BLaER1 (cell line): ENCODE measurements at regions not wholly inside any gene's neighbourhood (a gene's known extent, or its start where the extent isn't known, plus 50 kb on each side); places are given as distances from the start of the nearest gene placed in this dataset.

ENCODE experiments used
- H3K27ac ChIP-seq: shearing (Covaris generic); formaldehyde crosslinking; 2 replicates; pipeline ENCODE4 v1.8.1; 2022
- H3K27me3 ChIP-seq: shearing (Covaris generic); formaldehyde crosslinking; 2 replicates; pipeline ENCODE4 v1.8.1; 2022
- H3K36me3 ChIP-seq: shearing (Covaris generic); formaldehyde crosslinking; 2 replicates; pipeline ENCODE4 v1.8.1; 2022
- H3K4me1 ChIP-seq: shearing (Covaris generic); formaldehyde crosslinking; 2 replicates; pipeline ENCODE4 v1.8.1; 2022
- H3K4me2 ChIP-seq: shearing (Covaris generic); formaldehyde crosslinking; 2 replicates; pipeline ENCODE4 v1.8.1; 2022
- H3K4me3 ChIP-seq: shearing (Covaris generic); formaldehyde crosslinking; 2 replicates; pipeline ENCODE4 v1.8.1; 2022
- H3K9ac ChIP-seq: shearing (Covaris generic); formaldehyde crosslinking; 2 replicates; pipeline ENCODE4 v1.8.1; 2022
- H3K9me3 ChIP-seq: shearing (Covaris generic); formaldehyde crosslinking; 2 replicates; pipeline ENCODE4 v1.8.1; 2022
- H4K20me1 ChIP-seq: shearing (Covaris generic); formaldehyde crosslinking; 2 replicates; pipeline ENCODE4 v1.8.1; 2022
- Cebpa-rat ChIP-seq: shearing (Covaris generic); IDR thresholded peaks from 2 replicates; pipeline ENCODE4 v1.8.1; 2022

DNA sequence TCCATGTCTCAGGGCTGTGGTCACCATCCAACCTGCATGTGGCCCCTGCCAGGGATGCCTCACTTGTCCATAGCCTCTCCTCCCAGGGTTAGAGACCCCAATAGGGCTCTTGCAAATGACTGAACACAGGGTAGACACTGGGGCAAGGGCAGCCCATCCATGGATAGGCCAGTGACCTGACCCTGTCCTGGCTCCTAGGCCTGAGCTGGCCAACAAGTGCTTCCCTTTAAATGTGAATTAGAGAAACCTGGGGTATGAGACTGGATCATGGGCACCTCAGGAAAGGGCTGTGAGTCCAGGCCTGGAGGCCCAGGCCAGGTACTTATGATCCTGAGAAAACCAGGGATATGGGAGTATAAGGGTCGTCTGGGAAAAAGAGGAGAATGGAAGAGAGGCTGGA lies 64.5 kb downstream of the COPS8 start:
- H4K20me1 ChIP-seq = no peaks in the 10 kb centered on the region
- peaks cover 22% of the 10 kb centered on the region for H3K9me3 ChIP-seq
- no peak overlapping the region for H3K4me2 ChIP-seq
- no peak overlapping the region for H3K9ac ChIP-seq
- H3K4me3 ChIP-seq = no peak overlapping the region
- H3K4me1 ChIP-seq = peaks cover 30% of the 10 kb centered on the region
- H3K27me3 ChIP-seq = no peaks in the 10 kb centered on the region
- H3K36me3 ChIP-seq = no peaks in the 10 kb centered on the region
- H3K27ac ChIP-seq = no peak overlapping the region
- TF ChIP-seq Cebpa-rat = no peak

DNA sequence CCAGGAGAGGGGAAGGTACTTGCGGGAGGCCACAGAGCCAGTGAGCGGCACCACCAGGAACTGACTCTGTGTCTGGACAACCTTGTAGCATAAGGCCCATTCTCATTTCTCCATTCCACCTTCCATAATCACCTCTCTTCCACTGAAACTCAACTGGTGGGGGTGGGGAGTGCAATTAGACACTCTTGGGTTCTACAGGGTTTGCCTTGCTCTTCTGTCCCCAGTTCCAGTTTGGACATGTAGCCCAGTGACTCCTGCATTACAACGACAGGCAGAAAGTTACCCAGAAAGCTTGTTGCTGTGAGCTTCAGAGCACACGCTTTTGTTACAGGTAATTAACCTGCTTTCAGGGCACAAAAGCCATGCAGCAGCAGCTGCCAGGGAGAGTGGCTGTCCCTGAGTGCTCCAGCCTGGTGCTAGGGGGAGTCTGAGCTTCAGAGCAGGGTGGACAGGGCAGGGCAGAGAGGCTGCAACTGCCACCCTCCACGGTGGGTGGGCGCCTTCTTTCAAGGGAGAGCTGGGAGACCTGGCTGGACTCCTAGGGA lies 65.2 kb downstream of the COPS8 start:
- Histone ChIP-seq H3K36me3 (no peaks in the 10 kb centered on the region), H3K4me3 (no peak overlapping the region), H3K9me3 (peaks cover 22% of the 10 kb centered on the region), H3K27me3 (no peaks in the 10 kb centered on the region), H3K9ac (no peak overlapping the region), H4K20me1 (no peaks in the 10 kb centered on the region), H3K4me1 (peaks cover 37% of the 10 kb centered on the region), H3K4me2 (no peak overlapping the region), H3K27ac (no peak overlapping the region)
- no peak for TF ChIP-seq Cebpa-rat

DNA sequence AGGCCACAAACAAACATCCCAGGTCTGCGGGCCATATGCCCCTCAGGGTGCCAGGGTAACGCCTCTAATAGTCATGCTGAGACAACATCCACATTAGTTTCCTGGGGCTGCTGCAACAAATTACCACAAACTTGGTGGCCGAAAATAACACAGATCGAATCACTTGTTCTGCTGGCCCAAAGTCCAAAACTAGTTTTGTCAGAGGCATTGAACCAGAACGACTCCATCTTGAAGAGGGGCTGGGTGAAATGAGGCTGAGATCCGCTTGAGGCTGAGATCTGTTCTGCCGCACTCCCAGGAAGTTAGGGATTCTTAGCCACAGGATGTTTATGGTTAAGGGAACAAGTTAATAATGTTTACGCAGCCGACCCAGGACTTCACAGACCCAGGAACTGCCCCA lies 66.7 kb downstream of the COPS8 start:
- H3K4me2 ChIP-seq = no peak overlapping the region
- no peak for TF ChIP-seq Cebpa-rat
- H3K4me1 ChIP-seq = peaks cover 52% of the 10 kb centered on the region
- no peak overlapping the region for H3K27ac ChIP-seq
- peaks cover 9% of the 10 kb centered on the region for H3K9me3 ChIP-seq
- no peaks in the 10 kb centered on the region for H4K20me1 ChIP-seq
- no peaks in the 10 kb centered on the region for H3K36me3 ChIP-seq
- H3K27me3 ChIP-seq = no peaks in the 10 kb centered on the region
- H3K9ac ChIP-seq = no peak overlapping the region
- H3K4me3 ChIP-seq = no peak overlapping the region

DNA sequence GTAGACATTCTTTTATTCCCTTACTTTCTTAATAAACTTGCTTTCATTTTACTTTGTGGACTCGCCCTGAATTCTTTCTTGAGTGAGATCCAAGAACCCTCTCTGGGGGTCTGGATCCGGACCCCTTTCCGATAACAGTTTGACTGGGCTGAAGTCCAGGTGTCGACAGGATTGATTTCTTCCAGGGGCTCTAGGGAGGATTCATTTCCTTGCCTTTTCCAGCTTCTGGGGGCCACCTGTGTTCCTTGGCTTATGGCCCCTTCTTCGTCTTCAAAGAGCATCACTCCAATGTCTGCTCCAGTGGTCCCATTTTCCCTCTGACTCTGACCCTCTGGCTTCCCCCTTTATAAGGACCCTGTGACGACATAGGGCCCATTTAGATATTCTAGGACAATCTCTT lies 67.5 kb downstream of the COPS8 start:
- Histone ChIP-seq H3K9me3 (peaks cover under 1% of the 10 kb centered on the region; the same call in 1 of the 2 replicates), H3K27ac (no peak overlapping the region), H3K36me3 (no peaks in the 10 kb centered on the region), H3K9ac (no peak overlapping the region), H3K4me2 (no peak overlapping the region), H4K20me1 (no peaks in the 10 kb centered on the region), H3K4me3 (no peak overlapping the region), H3K27me3 (no peaks in the 10 kb centered on the region), H3K4me1 (peaks cover 54% of the 10 kb centered on the region)
- TF ChIP-seq Cebpa-rat = no peak

DNA sequence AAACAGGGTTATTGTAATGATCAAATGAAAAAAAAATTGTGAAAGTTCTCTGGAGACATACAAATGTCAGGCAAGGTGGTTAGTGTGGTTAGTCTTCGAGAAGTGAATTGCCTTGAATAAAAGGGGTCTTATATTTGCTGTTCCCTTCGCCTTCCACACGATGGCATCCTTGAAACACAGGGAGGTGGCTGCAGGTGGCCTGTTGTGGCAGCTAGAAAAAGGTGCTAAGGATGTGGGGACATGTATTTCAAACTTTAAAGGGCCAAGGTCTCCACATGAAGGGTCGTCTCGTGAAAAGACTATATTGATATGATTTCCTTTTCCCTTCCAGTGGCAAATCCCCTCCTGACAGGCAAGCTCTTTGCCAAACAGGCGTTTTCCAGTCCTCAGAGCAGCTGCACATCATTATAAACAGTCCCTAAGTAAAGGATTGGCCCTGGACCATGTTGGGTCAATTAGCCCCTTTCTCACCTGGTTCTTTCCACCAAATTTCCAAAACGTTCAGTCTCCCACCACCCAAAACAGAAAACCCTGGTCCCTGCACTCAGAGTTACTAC lies 68.5 kb downstream of the COPS8 start:
- Histone ChIP-seq H3K9ac (no peak overlapping the region), H3K27me3 (no peaks in the 10 kb centered on the region), H3K9me3 (no peaks in the 10 kb centered on the region), H3K36me3 (no peaks in the 10 kb centered on the region), H3K4me1 (peaks cover 48% of the 10 kb centered on the region), H3K4me3 (no peak overlapping the region), H3K27ac (no peak overlapping the region), H3K4me2 (no peak overlapping the region), H4K20me1 (no peaks in the 10 kb centered on the region)
- no peak for TF ChIP-seq Cebpa-rat

DNA sequence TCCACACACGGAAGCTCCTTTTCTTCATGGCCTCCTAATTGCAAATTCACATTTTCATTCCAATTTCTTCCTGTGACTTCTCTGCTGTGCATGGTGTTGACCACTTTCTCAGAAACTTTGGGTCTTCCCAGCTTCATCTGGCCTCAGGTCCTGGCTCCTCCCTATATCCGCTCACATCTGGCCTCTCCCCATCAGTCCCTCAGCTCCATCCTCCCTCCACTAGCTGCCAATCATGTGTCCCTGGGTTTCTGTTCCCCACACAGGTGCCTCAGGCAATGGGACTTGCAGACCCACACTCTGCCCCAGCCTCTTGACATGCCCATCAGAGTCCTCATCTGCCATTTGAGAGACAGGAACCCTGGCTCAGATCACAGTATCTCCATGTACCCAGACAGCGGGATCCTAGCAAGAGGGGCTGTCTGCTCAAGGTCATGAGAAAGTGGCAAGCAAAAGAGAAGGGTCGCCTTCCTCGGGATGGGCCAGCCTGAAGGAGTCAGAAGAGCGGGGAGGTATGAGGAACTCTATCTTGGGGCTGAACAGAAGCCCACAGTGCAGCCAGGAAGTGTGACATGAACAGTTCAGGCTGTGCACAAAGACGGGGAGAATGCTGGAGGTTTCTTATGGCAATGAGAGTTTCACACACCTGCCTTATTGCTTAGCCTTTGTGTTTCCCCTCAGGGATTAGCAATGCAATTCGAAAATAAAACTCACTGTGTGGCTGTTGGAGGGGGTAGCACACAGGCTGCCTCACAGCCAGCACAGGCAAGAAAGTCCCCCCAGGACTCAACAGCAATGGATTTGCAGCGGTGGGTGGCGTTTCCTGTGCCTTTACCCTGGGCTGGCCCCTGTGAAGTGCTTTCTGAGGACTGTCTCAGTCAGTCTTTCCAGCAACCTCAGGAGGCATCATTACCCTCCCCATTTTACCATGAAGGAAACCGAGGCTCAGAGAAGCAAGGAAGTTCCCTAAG lies 69.5 kb downstream of the COPS8 start:
- H3K9me3 ChIP-seq = no peaks in the 10 kb centered on the region
- no peak overlapping the region for H3K4me3 ChIP-seq
- H3K36me3 ChIP-seq = no peaks in the 10 kb centered on the region
- no peak overlapping the region; the same call in 1 of the 2 replicates for H3K9ac ChIP-seq
- no peaks in the 10 kb centered on the region for H4K20me1 ChIP-seq
- peak overlapping the region; percentile 64 for H3K27ac ChIP-seq
- peaks cover 51% of the 10 kb centered on the region for H3K4me1 ChIP-seq
- H3K27me3 ChIP-seq = no peaks in the 10 kb centered on the region
- no peak for TF ChIP-seq Cebpa-rat
- H3K4me2 ChIP-seq = peak overlapping the region; percentile 73

DNA sequence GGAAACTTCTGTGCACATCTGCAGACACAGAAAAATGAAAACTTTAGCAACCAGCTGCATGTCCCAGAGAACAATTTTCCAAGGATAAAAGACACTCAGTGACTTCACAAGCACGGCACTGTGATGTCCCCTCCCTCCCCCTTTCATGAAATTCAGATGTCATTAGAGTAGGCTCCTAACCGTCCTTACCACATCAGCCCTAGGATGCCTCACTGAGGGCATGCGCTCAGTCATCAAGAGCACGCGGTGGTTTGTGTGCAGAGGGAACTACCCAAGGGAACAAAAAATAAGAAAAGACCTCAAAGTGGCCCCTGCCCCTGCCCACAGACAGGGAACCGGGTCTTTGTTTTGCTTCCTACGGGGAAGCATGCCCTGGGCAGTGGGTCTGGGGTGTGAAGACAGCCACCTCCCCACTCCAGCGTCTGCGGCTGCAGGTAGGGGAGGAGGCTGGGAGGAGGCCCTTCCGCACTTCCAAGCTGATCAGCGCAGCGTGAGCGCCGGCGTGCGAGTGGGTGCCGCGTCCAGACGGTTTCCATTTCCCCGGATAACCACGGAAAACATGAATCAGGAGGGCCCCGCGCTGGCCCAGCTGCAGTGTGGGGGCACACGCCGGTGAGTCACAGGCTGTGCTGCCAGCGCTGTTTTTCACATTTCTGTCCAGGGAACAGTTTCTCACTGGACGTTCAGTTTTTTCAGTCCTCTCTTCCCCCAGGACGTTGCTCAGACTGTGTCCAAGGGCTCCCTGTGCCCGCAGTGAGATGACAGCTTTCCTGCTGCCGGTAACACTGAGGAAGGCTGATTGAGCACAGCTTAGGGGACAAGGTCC lies 70.6 kb downstream of the COPS8 start:
- Histone ChIP-seq H3K9ac (no peak overlapping the region), H3K36me3 (no peaks in the 10 kb centered on the region), H3K9me3 (no peaks in the 10 kb centered on the region), H3K27me3 (no peaks in the 10 kb centered on the region), H3K4me3 (no peak overlapping the region), H3K27ac (peak overlapping the region; percentile 64), H3K4me2 (peak overlapping the region; percentile 73), H3K4me1 (peaks cover 57% of the 10 kb centered on the region), H4K20me1 (no peaks in the 10 kb centered on the region)
- no peak for TF ChIP-seq Cebpa-rat

DNA sequence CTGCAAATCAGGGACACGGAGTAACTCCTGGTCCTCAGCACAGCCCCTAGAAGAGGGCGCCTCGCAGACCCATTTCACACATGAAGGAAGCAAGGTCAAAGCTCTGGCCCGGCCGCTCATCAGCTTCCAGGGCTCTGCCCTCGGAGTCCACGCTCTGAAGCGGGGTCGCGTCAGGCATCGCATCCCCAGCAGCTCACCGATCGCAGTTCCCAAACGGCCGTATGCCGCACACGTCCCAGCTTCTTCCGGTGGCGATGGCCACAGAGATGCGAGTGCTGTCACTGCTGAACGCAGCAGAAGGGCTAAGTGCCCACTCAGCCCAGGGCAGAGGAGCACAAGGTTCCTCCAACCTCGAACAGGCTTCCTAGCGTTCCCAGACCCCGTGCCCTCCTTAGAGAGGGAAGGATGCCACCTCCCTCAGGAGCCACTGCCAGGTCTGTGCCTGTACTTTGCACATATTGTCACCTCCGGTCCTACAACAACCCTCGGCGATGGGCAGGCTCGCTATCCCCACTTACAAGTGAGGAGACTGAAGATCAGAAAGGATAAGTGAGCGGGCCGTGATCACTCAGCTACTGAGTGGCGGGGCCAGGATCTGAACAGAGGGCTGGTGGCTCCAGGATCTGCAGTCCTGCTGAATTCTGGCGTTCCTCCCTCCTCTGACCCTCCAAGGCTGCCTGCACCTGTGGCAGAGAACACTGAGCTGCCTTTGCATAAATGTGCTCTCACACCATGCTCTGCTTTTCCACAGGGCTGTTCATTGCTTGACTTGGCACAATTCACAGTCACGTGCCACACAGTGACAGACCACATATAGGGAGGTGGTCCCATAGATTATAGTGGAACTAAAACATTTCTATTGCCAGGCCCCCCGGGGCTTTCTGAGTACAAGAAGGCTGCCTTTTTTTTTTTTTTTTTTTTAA lies 71.4 kb downstream of the COPS8 start:
- no peaks in the 10 kb centered on the region for H3K9me3 ChIP-seq
- peak overlapping the region; percentile 73 for H3K4me2 ChIP-seq
- no peaks in the 10 kb centered on the region for H4K20me1 ChIP-seq
- no peak overlapping the region for H3K9ac ChIP-seq
- H3K4me1 ChIP-seq = peaks cover 57% of the 10 kb centered on the region
- no peaks in the 10 kb centered on the region for H3K36me3 ChIP-seq
- no peaks in the 10 kb centered on the region for H3K27me3 ChIP-seq
- peak overlapping the region; percentile 48 for H3K27ac ChIP-seq
- no peak for TF ChIP-seq Cebpa-rat
- no peak overlapping the region for H3K4me3 ChIP-seq

DNA sequence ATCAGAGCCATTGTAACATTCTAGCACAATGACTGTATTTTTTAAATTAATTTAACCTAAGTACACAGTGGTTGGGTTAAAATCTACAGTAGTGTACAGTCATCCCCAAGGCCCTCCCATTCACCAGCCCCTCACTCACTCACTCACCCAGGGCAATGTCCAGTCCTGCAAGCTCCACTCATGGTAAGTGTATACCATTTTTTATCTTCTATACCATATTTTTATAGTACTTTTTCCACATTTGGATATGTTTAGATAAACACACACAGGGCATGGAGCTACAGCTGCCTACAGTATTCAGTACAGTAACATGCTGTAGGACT lies 72.1 kb downstream of the COPS8 start:
- Histone ChIP-seq H3K27ac (no peak overlapping the region), H3K36me3 (no peaks in the 10 kb centered on the region), H3K27me3 (no peaks in the 10 kb centered on the region), H3K4me2 (no peak overlapping the region), H3K9me3 (no peaks in the 10 kb centered on the region), H3K4me1 (peaks cover 59% of the 10 kb centered on the region), H3K9ac (no peak overlapping the region), H4K20me1 (no peaks in the 10 kb centered on the region), H3K4me3 (no peak overlapping the region)
- no peak for TF ChIP-seq Cebpa-rat
